ENCODE measurements at regions not wholly inside any gene's neighbourhood (a gene's known extent, or its start where the extent isn't known, plus 50 kb on each side); places are given as distances from the start of the nearest gene placed in this dataset.

DNA sequence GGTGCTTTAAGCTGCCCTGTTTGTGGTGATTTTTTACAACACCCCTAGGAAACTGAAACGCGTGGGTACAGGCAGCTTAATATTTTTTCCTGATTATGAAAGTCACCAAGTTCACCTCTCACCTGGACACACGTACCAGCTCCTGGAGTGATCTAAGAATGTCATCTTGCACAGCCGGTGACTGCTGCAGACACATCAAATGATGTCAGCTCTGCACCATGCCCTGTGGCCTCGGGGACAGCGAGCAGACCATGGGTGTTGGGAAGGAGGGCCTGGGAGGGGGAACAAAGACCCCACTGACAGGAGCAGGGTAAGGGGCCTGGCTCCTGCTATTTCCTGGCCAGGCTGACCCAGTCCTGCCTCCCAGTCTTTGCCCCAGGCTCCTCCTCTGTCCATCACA, 272.7 kb downstream of the PARN start:
- no peak overlapping the region for H3K4me3 Mint-ChIP-seq
- Histone ChIP-seq H3K4me1 (ENCODE audit: control insufficient read depth, insufficient read depth, low read length) (peaks cover 3% of the 10 kb centered on the region), H3K4me3 (ENCODE audit: low read length) (no peak overlapping the region), H3K27ac (ENCODE audit: low read length) (no peak overlapping the region), H3K36me3 (ENCODE audit: control insufficient read depth, insufficient read depth, low read length) (no peaks in the 10 kb centered on the region), H3K27me3 (ENCODE audit: control insufficient read depth, insufficient read depth, low read length) (no peaks in the 10 kb centered on the region), H3K9me3 (ENCODE audit: control insufficient read depth, insufficient read depth, low read length) (no peaks in the 10 kb centered on the region)
- no peaks in the 10 kb centered on the region for H3K9me3 Mint-ChIP-seq
- TF ChIP-seq, protein P1, sequence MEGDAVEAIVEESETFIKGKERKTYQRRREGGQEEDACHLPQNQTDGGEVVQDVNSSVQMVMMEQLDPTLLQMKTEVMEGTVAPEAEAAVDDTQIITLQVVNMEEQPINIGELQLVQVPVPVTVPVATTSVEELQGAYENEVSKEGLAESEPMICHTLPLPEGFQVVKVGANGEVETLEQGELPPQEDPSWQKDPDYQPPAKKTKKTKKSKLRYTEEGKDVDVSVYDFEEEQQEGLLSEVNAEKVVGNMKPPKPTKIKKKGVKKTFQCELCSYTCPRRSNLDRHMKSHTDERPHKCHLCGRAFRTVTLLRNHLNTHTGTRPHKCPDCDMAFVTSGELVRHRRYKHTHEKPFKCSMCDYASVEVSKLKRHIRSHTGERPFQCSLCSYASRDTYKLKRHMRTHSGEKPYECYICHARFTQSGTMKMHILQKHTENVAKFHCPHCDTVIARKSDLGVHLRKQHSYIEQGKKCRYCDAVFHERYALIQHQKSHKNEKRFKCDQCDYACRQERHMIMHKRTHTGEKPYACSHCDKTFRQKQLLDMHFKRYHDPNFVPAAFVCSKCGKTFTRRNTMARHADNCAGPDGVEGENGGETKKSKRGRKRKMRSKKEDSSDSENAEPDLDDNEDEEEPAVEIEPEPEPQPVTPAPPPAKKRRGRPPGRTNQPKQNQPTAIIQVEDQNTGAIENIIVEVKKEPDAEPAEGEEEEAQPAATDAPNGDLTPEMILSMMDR (IDR thresholded peaks at IDR 0.05): no peak
- DNase-seq (no peak), ATAC-seq (no peak)
- H3K36me3 Mint-ChIP-seq: no peaks in the 10 kb centered on the region
- 88% methylated on average over 6 of the region's 6 CpGs for WGBS (ENCODE audit: insufficient coverage)
- H3K27me3 Mint-ChIP-seq (ENCODE audit: low read depth in 2 of 2): no peaks in the 10 kb centered on the region
- intact Hi-C loops (cut with micrococcal nuclease): no loop called here
- H3K4me1 Mint-ChIP-seq: peaks cover 0 to 6% of the 10 kb centered on the region in 2 donors
- H3K27ac Mint-ChIP-seq: no peak overlapping the region

DNA sequence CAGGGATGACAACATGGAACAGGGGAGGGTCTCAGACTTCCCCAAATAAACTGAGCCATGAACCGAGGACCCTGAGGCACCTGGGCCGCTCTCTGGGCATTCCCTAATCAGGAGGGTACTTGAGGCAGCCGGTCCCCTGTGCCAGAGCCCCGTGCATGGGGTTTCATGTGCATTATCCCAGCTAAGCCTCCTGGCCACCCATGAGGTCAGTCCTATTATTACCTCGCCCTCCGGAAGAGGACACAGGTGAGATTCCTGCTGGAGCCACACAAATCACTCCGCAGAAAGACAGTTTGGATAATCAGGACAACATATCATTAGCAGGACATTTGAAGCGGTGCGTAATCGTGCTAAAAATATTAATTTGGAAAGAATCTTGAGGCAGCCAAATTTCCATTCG, 274.0 kb downstream of the PARN start:
- Histone ChIP-seq H3K4me3 (ENCODE audit: low read length) (no peak overlapping the region), H3K36me3 (ENCODE audit: control insufficient read depth, insufficient read depth, low read length) (no peaks in the 10 kb centered on the region), H3K27me3 (ENCODE audit: control insufficient read depth, insufficient read depth, low read length) (no peaks in the 10 kb centered on the region), H3K4me1 (ENCODE audit: control insufficient read depth, insufficient read depth, low read length) (peaks cover 3% of the 10 kb centered on the region), H3K9me3 (ENCODE audit: control insufficient read depth, insufficient read depth, low read length) (no peaks in the 10 kb centered on the region), H3K27ac (ENCODE audit: low read length) (no peak overlapping the region)
- intact Hi-C loops (cut with micrococcal nuclease): no loop called here
- H3K27me3 Mint-ChIP-seq (ENCODE audit: low read depth in 2 of 2): no peaks in the 10 kb centered on the region
- no peaks in the 10 kb centered on the region for H3K36me3 Mint-ChIP-seq
- H3K27ac Mint-ChIP-seq: no peak overlapping the region
- TF ChIP-seq, protein P1 (IDR thresholded peaks at IDR 0.05): no peak
- WGBS (ENCODE audit: insufficient coverage): 94% methylated on average over 10 of the region's 11 CpGs
- ATAC-seq: no peak
- no peak overlapping the region for H3K4me3 Mint-ChIP-seq
- H3K4me1 Mint-ChIP-seq: peaks cover 0 to 6% of the 10 kb centered on the region in 2 donors
- no peaks in the 10 kb centered on the region for H3K9me3 Mint-ChIP-seq
- no peak for DNase-seq

DNA sequence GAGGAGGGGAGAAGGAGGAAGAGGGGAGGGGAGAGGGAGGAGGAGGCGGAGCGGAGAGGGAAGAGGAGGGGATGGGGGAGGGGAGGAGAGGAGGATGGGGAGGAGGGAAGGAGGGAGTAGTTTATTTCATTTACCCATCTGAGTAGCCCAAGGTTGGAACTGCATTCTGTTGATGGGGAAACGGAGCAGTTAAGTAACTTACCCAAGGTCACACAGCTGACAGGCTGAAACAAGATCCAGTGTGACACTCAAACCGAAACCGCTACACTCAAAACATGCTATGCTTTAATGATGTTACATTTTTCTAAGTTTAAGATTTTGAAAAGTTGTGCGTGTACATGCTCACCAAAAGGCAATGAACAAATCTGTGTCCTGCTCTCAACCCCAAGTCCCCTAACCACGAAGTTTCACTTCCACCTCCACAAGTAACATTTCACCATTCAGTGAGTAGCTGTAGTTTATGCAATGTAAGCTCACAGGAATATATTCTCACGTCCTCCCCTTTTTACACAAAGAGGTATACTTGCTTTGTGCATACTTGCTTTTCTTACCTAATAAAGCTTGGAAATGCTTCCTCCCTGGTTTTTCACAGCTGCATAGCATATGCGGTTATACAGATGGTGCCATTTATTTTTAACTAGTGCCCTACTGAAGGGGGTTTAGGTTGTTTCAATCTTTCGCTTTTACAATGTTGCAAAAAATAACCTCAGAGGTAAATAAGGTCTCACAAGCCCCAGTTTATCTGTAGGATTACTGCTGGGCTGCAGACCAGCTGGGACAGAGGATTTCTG, 275.3 kb downstream of the PARN start:
- Mint-ChIP-seq H3K36me3 (no peaks in the 10 kb centered on the region), H3K27ac (peak overlapping the region in 1 of 2 donors; percentile 31)
- H3K27ac ChIP-seq (ENCODE audit: low read length): no peak overlapping the region

More for the DNA sequence above, 275.3 kb downstream of the PARN start:
- Mint-ChIP-seq H3K4me3 (no peak overlapping the region), H3K4me1 (peaks cover 0 to 6% of the 10 kb centered on the region in 2 donors), H3K27me3 (ENCODE audit: low read depth in 2 of 2) (no peaks in the 10 kb centered on the region), H3K9me3 (no peaks in the 10 kb centered on the region)
- Histone ChIP-seq H3K36me3 (ENCODE audit: control insufficient read depth, insufficient read depth, low read length) (no peaks in the 10 kb centered on the region), H3K27me3 (ENCODE audit: control insufficient read depth, insufficient read depth, low read length) (no peaks in the 10 kb centered on the region), H3K9me3 (ENCODE audit: control insufficient read depth, insufficient read depth, low read length) (no peaks in the 10 kb centered on the region), H3K4me3 (ENCODE audit: low read length) (no peak overlapping the region), H3K4me1 (ENCODE audit: control insufficient read depth, insufficient read depth, low read length) (peaks cover 3% of the 10 kb centered on the region)
- WGBS (ENCODE audit: insufficient coverage): 38% methylated on average over 8 of the region's 10 CpGs
- ATAC-seq (peak; percentile 26 to 53 (median 48)), DNase-seq (peak in 1 of 2 donors; percentile 39)
- TF ChIP-seq, protein P1 (IDR thresholded peaks at IDR 0.05): no peak
- intact Hi-C loops (cut with micrococcal nuclease): no loop called here

All from natural killer cell (primary cell).